Loucy (cell line): ENCODE measurements at regions not wholly inside any gene's neighbourhood (a gene's known extent, or its start where the extent isn't known, plus 50 kb on each side); places are given as distances from the start of the nearest gene placed in this dataset.

Experiments used
- EZH2phosphoT487 ChIP-seq: fragments of 200-600 bp; IDR thresholded peaks from 2 replicates; pipeline ENCODE4 v1.6.1; 2018; ENCODE audit warnings: antibody characterized with exemption, mild to moderate bottlenecking, moderate library complexity, borderline replicate concordance
- TF ChIP-seq, protein P1 (sequence below): fragments of 200-600 bp; sonication (generic); conservative IDR thresholded peaks from 2 replicates; pipeline ENCODE4 v1.5.1; 2014; ENCODE audit warnings: mild to moderate bottlenecking, antibody characterized with exemption, low read length

DNA sequence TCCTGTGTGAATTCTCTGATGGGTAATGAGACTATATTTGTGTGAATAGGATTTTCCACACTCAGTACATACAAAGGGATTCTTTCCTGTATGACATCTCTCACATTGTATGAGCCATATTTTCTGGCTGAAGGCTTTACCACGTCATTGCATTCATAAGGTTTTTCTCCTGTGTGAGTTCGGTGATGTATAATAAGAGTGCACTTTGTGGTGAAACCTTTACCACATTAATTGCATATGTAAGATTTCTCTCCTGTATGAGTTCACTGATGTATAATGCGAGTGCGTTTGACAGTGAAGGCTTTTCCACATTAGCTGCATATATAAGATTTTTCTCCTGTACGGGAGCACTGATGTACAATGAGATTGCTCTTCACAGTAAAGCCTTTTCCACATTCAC, 455.4 kb upstream of the CNTN5 start:
- TF ChIP-seq, protein P1, sequence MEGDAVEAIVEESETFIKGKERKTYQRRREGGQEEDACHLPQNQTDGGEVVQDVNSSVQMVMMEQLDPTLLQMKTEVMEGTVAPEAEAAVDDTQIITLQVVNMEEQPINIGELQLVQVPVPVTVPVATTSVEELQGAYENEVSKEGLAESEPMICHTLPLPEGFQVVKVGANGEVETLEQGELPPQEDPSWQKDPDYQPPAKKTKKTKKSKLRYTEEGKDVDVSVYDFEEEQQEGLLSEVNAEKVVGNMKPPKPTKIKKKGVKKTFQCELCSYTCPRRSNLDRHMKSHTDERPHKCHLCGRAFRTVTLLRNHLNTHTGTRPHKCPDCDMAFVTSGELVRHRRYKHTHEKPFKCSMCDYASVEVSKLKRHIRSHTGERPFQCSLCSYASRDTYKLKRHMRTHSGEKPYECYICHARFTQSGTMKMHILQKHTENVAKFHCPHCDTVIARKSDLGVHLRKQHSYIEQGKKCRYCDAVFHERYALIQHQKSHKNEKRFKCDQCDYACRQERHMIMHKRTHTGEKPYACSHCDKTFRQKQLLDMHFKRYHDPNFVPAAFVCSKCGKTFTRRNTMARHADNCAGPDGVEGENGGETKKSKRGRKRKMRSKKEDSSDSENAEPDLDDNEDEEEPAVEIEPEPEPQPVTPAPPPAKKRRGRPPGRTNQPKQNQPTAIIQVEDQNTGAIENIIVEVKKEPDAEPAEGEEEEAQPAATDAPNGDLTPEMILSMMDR: no peak
- no peak for TF ChIP-seq EZH2phosphoT487
